Heart right ventricle (tissue), 16 donors: ENCODE measurements at regions not wholly inside any gene's neighbourhood (a gene's known extent, or its start where the extent isn't known, plus 50 kb on each side); places are given as distances from the start of the nearest gene placed in this dataset.
A peak's percentile ranks its signal among the peaks of the same experiment; 100 is the strongest.

Source experiments
- ATAC-seq, 8 donors: fragments of 200-7000 bp; cut with Tn5 transposase; one replicate each; pipeline ENCODE4 v1.9.1; 2020; ENCODE audit warnings: mild to moderate bottlenecking in 8 of 8, moderate library complexity in 8 of 8, moderate number of reproducible peaks in 1 of 8
- DNase-seq, 2 donors: peaks; one replicate each; pipeline ENCODE4 v3.0.0-alpha.2; 2020
- H3K27ac ChIP-seq, 10 donors: fragments of 200-600 bp; sonication (generic) in 2 of 10; one replicate each; pipeline versions ENCODE4 v1.5.0 to v1.8.0; 2020 to 2022; ENCODE audit warnings: mild to moderate bottlenecking in 3 of 10
- H3K27me3 ChIP-seq, 7 donors: fragments of 200-600 bp; one replicate each; pipeline ENCODE4 v1.8.0; 2021 to 2022; ENCODE audit warnings: mild to moderate bottlenecking in 2 of 7
- H3K36me3 ChIP-seq, 9 donors: fragments of 200-600 bp; sonication (generic) in 1 of 9; one replicate each; pipeline versions ENCODE4 v1.5.0 to v1.8.0; 2020 to 2022; ENCODE audit warnings: mild to moderate bottlenecking in 2 of 9
- H3K4me1 ChIP-seq, 9 donors: fragments of 200-600 bp; sonication (generic) in 1 of 9; one replicate each; pipeline versions ENCODE4 v1.5.0 to v1.8.0; 2020 to 2022; ENCODE audit warnings: mild to moderate bottlenecking in 4 of 9
- H3K4me3 ChIP-seq, 10 donors: fragments of 200-600 bp; sonication (generic) in 2 of 10; one replicate each; pipeline versions ENCODE4 v1.5.0 to v1.8.0; 2020 to 2022; ENCODE audit warnings: mild to moderate bottlenecking in 7 of 10, moderate library complexity in 2 of 10
- H3K9me3 ChIP-seq, 11 donors: fragments of 200-600 bp in 10 of 11; sonication (generic) in 2 of 11; one replicate each; pipeline versions ENCODE4 v1.5.0 to v1.8.0; 2013 to 2022; ENCODE audit warnings: mild to moderate bottlenecking in 2 of 11, control low read depth in 1 of 11, moderate library complexity in 1 of 11
- WGBS, 2 donors: extraction: QIAGEN DNeasy Blood & Tissue Kit; methylation state at CpG; one replicate each; pipeline ENCODE4 v1.1.7; 2013; ENCODE audit warnings: inconsistent platforms in 1 of 2; 5-methylcytosine and 5-hydroxymethylcytosine counted together
- intact Hi-C, 10 donors: fragments of 100-400 bp; cut with DNase I; formaldehyde crosslinking; loops; one replicate each; pipeline versions ENCODE4 v1.11.1 to v1.14.2; 2022
- TF ChIP-seq, protein P1 (sequence below), 9 donors: fragments of 200-600 bp; sonication (generic) in 2 of 9; IDR thresholded peaks; one replicate each; pipeline versions ENCODE4 v1.5.0 to v1.8.0; 2021 to 2022; ENCODE audit warnings: antibody characterized with exemption in 9 of 9, mild to moderate bottlenecking in 5 of 9, moderate library complexity in 1 of 9
- donor health status: Arrhythmogenic right ventricular cardiomyopathy.
- donor health status: ischemic (EF 13 %, LVEDD 7.1; RV severe dilation, severe dysfunction).
- donor health status: healthy with polysubstance abuse.
- donor health status: DM: no; HTN: yes; CAD: no.
- donor health status: DM: no; HTN: no; CAD: no.
- donor health status: ischemic (EF 25% LVEDD 6.9; RV normal size, moderate dysfunction).
- donor health status: ischemic (EF 25% LVEDD 5.7; RV mildly dilated, moderate dysfunction).
- donor health status: healthy.
- donor health status: DM: yes; HTN: yes; CAD: no.
- donor health status: Ischemic cardiomyopathy.
- donor health status: ischemic (EF 35%, LVEDD 5.7; RV mildly dilated, moderate dysfunction).
- donor health status: nonischemic (EF 11% LVEDD 7.7; RV severe dilation, severe dysfunction).
- donor health status: DM: yes; HTN: yes; CAD: no.
- donor health status: PGD.
- donor health status: ischemic (EF 29% LVEDD 5.4; RV normal size, mild dysfunction).
- donor health status: nonischemic (EF 23%, LVEDD 6.1; RV moderate dilation, normal function).

DNA sequence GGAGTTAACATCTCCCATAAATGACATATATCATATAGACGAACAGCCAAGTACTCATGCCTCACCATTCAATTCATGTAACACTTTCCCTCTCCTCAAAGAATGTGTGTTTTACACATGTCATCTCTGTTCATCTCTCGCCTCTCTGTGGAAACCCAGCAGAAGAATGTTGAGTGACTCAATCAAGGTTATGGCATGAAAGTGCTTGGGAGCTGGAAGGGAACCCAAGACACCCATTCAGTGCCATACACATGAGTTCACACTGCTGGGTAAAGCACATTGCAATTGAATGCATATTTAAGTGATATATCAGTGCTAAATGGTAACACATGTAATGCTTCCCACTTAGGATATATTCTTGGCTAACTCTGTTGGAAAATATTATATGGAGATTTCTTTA is 322.9 kb downstream of the PTEN start:
- Histone ChIP-seq H3K4me1 (peaks cover 0 to 3% (median 0%) of the 10 kb centered on the region in 9 donors), H3K36me3 (no peaks in the 10 kb centered on the region), H3K27ac (no peak overlapping the region), H3K4me3 (no peak overlapping the region), H3K27me3 (no peaks in the 10 kb centered on the region), H3K9me3 (no peaks in the 10 kb centered on the region)
- TF ChIP-seq, protein P1, sequence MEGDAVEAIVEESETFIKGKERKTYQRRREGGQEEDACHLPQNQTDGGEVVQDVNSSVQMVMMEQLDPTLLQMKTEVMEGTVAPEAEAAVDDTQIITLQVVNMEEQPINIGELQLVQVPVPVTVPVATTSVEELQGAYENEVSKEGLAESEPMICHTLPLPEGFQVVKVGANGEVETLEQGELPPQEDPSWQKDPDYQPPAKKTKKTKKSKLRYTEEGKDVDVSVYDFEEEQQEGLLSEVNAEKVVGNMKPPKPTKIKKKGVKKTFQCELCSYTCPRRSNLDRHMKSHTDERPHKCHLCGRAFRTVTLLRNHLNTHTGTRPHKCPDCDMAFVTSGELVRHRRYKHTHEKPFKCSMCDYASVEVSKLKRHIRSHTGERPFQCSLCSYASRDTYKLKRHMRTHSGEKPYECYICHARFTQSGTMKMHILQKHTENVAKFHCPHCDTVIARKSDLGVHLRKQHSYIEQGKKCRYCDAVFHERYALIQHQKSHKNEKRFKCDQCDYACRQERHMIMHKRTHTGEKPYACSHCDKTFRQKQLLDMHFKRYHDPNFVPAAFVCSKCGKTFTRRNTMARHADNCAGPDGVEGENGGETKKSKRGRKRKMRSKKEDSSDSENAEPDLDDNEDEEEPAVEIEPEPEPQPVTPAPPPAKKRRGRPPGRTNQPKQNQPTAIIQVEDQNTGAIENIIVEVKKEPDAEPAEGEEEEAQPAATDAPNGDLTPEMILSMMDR (IDR thresholded peaks at IDR 0.05) = no peak
- 52 to 54% methylated on average over 2 of the region's 2 CpGs for WGBS, 2 donors
- no peak for ATAC-seq
- intact Hi-C loops = no loop called here
- no peak for DNase-seq

GRCh38 chr10:88187472-88187871 is 324.0 kb downstream of the PTEN start:
- Histone ChIP-seq H3K36me3 (no peaks in the 10 kb centered on the region), H3K27me3 (no peaks in the 10 kb centered on the region), H3K9me3 (no peaks in the 10 kb centered on the region), H3K27ac (no peak overlapping the region), H3K4me1 (peaks cover 0 to 3% (median 0%) of the 10 kb centered on the region in 9 donors), H3K4me3 (no peak overlapping the region)
- WGBS, 2 donors = 80% methylated on average over 2 of the region's 2 CpGs
- TF ChIP-seq, protein P1 (IDR thresholded peaks at IDR 0.05) = no peak
- DNase-seq = no peak
- no peak for ATAC-seq
- intact Hi-C loops = no loop called here

DNA sequence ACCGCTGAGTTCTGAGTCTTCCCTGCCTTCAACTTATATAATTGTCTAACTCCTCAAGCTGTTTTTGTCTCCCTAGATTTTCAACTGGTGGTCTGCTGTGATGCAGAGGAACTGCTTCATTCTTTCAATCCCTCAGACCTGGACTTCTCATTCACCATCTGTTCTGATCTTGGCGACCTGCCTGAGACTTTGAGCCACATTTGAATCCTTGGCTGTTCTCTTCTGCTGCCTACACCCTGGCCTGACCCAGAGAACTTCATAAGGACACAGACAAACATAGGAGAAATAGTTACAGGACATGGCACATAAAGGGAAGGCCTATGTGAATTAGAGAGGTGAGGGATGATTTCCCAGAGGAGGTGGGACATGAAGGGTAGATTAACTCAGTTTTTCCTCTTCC is 326.7 kb downstream of the PTEN start:
- no peaks in the 10 kb centered on the region for H3K9me3 ChIP-seq
- peak in 1 of 8 donors; percentile 22 for ATAC-seq
- 81 to 82% methylated on average over 2 of the region's 2 CpGs for WGBS, 2 donors

GRCh38 chr10:88190540-88191235 is 327.3 kb downstream of the PTEN start:
- TF ChIP-seq, protein P1 (IDR thresholded peaks at IDR 0.05) = no peak
- 62 to 81% methylated on average over 5 of the region's 5 CpGs for WGBS, 2 donors
- Histone ChIP-seq H3K4me3 (no peak overlapping the region), H3K27me3 (no peaks in the 10 kb centered on the region), H3K4me1 (peaks cover 0 to 23% (median 9%) of the 10 kb centered on the region in 9 donors), H3K9me3 (no peaks in the 10 kb centered on the region), H3K36me3 (no peaks in the 10 kb centered on the region), H3K27ac (no peak overlapping the region)
- intact Hi-C loops = no loop called here
- ATAC-seq = peak in 1 of 8 donors; percentile 34
- DNase-seq = no peak

More for the DNA sequence above, 326.7 kb downstream of the PTEN start:
- no peak for DNase-seq
- no peaks in the 10 kb centered on the region for H3K36me3 ChIP-seq
- H3K4me1 ChIP-seq = peaks cover 0 to 18% (median 9%) of the 10 kb centered on the region in 9 donors
- no peak overlapping the region for H3K27ac ChIP-seq
- H3K4me3 ChIP-seq = no peak overlapping the region
- TF ChIP-seq, protein P1 (IDR thresholded peaks at IDR 0.05) = no peak
- intact Hi-C loops = no loop called here
- no peaks in the 10 kb centered on the region for H3K27me3 ChIP-seq
